ENCODE measurements at regions not wholly inside any gene's neighbourhood (a gene's known extent, or its start where the extent isn't known, plus 50 kb on each side); places are given as distances from the start of the nearest gene placed in this dataset.
"Not testable (repeated sequence)": the region's sequence is repeated elsewhere in the genome, so short reads cannot be mapped to it uniquely, and the experiment has no call there.

GRCh38 chr3:168782193-168782592 lies 686.5 kb upstream of the GOLIM4 start:
- Histone ChIP-seq H3K4me3 (no peak overlapping the region), H3K27ac (no peak overlapping the region), H3K36me3 (replicated peaks in 1 of 2) (no peaks in the 10 kb centered on the region), H3K27me3 (no peaks in the 10 kb centered on the region), H3K9me3 (replicated peaks in 1 of 3) (no peaks in the 10 kb centered on the region), H3K4me1 (replicated peaks in 1 of 2) (no peaks in the 10 kb centered on the region)
- TF ChIP-seq CTCF (IDR thresholded peaks at IDR 0.05), result no peak
- no peak for TF ChIP-seq POLR2A (IDR thresholded peaks at IDR 0.05)
- no peak for DNase-seq
- WGBS, 4 donors, result 73 to 82% (median 79%) methylated on average over 3 of the region's 3 CpGs
- intact Hi-C loops (cut with DNase I), result no loop called here

- DNase-seq; H3K4me3 ChIP-seq; intact Hi-C loops (cut with DNase I); H3K4me1 ChIP-seq (replicated peaks in 1 of 2); H3K27me3 ChIP-seq; H3K27ac ChIP-seq; H3K9me3 ChIP-seq (replicated peaks in 1 of 3); H3K36me3 ChIP-seq (replicated peaks in 1 of 2): not testable (repeated sequence)
- 86 to 94% (median 90%) methylated on average over 11 to 28 of the region's 28 CpGs for WGBS, 4 donors
Measured at GRCh38 chr3:168779970-168780645, 684.4 kb upstream of the GOLIM4 start.

- TF ChIP-seq CTCF (IDR thresholded peaks at IDR 0.05) (no peak), POLR2A (IDR thresholded peaks at IDR 0.05) (no peak)
- DNase-seq, result no peak
- Histone ChIP-seq H3K36me3 (replicated peaks in 1 of 2) (no peaks in the 10 kb centered on the region), H3K27me3 (no peaks in the 10 kb centered on the region), H3K4me3 (no peak overlapping the region), H3K4me1 (replicated peaks in 1 of 2) (no peaks in the 10 kb centered on the region), H3K27ac (no peak overlapping the region), H3K9me3 (replicated peaks in 1 of 3) (no peaks in the 10 kb centered on the region)
- WGBS, 4 donors, result 65 to 81% (median 70%) methylated on average over 1 of the region's 1 CpG
- intact Hi-C loops (cut with DNase I), result no loop called here
Measured at GRCh38 chr3:168753724-168754123, 658.0 kb upstream of the GOLIM4 start.

GRCh38 chr3:168752339-168752738 lies 656.6 kb upstream of the GOLIM4 start:
- no peak overlapping the region for H3K4me3 ChIP-seq
- no peaks in the 10 kb centered on the region for H3K27me3 ChIP-seq
- no peaks in the 10 kb centered on the region for H3K36me3 ChIP-seq (replicated peaks in 1 of 2)
- intact Hi-C loops (cut with DNase I), result no loop called here
- TF ChIP-seq CTCF (IDR thresholded peaks at IDR 0.05), result no peak
- no peak for TF ChIP-seq POLR2A (IDR thresholded peaks at IDR 0.05)
- no peaks in the 10 kb centered on the region for H3K9me3 ChIP-seq (replicated peaks in 1 of 3)
- H3K27ac ChIP-seq, result no peak overlapping the region
- no peak for DNase-seq
- H3K4me1 ChIP-seq (replicated peaks in 1 of 2), result no peaks in the 10 kb centered on the region

GRCh38 chr3:168747697-168748096 lies 652.0 kb upstream of the GOLIM4 start:
- H3K27ac ChIP-seq, result no peak overlapping the region
- intact Hi-C loops (cut with DNase I), result no loop called here
- 63 to 73% (median 65%) methylated on average over 3 of the region's 3 CpGs for WGBS, 4 donors
- H3K4me3 ChIP-seq, result no peak overlapping the region
- no peak for DNase-seq
- no peaks in the 10 kb centered on the region for H3K36me3 ChIP-seq (replicated peaks in 1 of 2)
- H3K4me1 ChIP-seq (replicated peaks in 1 of 2), result no peaks in the 10 kb centered on the region
- TF ChIP-seq CTCF (IDR thresholded peaks at IDR 0.05) (no peak), POLR2A (IDR thresholded peaks at IDR 0.05) (no peak)
- H3K9me3 ChIP-seq (replicated peaks in 1 of 3), result no peaks in the 10 kb centered on the region
- H3K27me3 ChIP-seq, result no peaks in the 10 kb centered on the region

Measured in adrenal gland (tissue), 9 donors.